ENCODE measurements at regions not wholly inside any gene's neighbourhood (a gene's known extent, or its start where the extent isn't known, plus 50 kb on each side); places are given as distances from the start of the nearest gene placed in this dataset.
A peak's percentile ranks its signal among the peaks of the same experiment; 100 is the strongest.
"Not testable (repeated sequence)": the region's sequence is repeated elsewhere in the genome, so short reads cannot be mapped to it uniquely, and the experiment has no call there.

GRCh38 chr9:36521148-36521547 is 51.5 kb upstream of the MELK start:
- no peak for DNase-seq

- peak; percentile 11 for DNase-seq
These were observed 55.6 kb upstream of the MELK start for GRCh38 chr9:36517131-36517530.

DNA sequence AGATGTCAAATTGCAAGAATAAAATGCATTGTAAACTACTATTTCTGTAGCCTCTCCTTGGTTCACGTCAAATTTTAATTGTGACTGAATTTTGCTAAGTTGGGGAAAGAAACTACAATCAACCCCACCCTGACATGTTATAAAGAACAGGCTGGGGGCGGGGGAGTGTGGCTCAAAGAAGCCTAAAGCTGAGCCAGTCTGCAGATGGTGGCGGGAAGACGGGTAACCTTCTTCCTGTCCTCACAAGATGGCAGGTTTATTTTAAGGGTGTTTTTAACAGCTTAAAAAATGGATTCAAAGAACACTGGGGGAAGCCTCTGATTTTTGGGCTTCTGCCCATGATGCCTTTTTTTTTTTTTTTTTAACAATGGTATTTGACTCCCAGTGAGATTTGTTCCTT is 68.5 kb upstream of the MELK start:
- no peak for DNase-seq

- no peak for DNase-seq
These were observed 69.3 kb upstream of the MELK start for GRCh38 chr9:36503172-36504088.

DNA sequence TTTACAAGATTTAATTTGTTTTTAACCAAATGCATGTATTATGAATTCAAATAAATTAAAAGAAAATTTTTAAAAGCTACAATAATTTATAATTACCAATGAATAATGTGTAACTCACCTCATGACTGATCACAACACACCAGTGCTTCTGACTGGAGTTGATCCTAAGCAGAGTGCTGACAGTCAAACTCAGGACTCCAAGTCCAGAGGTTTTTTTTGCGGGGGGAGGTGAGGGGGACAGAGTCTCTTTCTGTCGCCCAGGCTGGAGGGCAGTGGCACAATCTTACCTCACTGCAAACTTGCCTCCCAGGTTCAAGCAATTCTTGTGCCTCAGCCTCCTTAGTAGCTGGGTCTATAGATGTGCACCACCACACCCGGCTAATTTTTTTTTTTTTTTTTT is 71.0 kb upstream of the MELK start:
- DNase-seq, result no peak

DNA sequence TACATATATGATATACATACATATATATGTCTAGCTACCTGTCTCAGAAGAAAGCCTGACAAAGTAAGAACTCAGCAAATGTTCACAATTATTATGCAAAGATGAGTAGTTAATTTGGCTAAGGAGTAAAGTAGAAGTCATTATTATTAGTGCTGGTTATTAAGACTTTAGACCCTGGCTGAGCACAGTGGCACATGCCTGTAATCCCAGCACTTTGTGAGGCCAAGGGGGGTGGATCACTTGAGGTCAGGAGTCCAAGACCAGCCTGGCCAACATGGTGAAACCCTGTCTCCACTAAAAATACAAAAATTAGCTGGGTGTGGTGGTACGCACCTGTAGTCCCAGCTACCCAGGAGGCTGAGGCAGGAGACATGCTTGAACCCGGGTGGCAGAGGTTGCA is 71.8 kb upstream of the MELK start:
- not testable (repeated sequence) for DNase-seq

DNA sequence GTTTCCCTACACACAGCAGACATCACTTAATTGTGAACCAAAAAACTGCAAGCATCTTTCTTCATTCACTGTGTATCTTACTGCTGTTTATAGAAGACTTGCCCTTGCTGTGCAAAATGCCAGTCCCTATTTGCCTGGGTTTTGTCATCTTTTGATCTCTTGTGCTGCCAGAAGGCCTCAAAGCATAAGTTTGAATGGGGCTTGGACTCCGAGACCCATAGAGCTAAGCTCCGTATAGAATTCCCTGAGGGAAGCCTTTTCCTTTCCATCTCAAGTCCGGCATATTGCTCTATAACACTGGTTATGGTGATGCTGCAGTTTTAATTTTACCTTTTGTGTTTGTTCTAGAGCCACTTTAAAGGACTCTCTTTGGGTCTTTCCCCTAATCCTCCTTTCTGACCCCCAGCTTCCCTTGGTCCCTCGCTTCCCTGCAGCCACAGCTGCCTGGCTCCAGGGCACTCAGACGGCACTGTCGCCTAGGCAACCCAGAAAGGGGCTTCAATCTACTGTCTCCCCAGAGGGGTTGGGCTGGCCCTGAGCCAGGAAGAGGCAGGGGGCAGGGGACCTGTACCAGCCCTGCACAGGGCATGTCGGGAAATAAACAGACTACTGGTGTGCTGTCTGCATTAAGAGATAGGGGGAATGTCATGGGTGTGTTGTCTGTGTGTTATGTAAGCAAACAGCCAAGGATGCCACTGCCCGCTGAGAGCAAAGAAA is 73.4 kb upstream of the MELK start:
- DNase-seq, result no peak

DNA sequence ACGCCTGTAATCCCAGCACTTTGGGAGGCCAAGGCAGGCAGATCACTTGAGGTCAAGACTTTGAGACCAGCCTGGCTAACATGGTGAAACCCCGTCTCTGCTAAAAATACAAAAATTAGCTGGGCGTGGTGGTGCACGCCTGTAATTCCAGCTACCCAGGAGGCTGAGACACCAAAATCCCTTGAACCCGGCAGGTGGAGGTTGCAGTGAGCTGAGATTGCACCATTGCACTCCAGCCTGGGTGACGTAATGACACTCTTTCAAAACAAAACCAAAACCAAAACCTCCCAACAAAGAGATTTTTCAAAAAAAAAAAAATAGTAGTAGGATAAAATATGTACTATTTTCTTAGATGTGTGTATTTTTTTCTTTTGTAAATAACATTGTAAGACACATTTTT is 79.1 kb upstream of the MELK start:
- not testable (repeated sequence) for DNase-seq

- DNase-seq, result peak; percentile 32
These were observed 79.8 kb upstream of the MELK start for GRCh38 chr9:36492865-36493264.

GRCh38 chr9:36489453-36489852 is 83.2 kb upstream of the MELK start:
- DNase-seq, result no peak

DNA sequence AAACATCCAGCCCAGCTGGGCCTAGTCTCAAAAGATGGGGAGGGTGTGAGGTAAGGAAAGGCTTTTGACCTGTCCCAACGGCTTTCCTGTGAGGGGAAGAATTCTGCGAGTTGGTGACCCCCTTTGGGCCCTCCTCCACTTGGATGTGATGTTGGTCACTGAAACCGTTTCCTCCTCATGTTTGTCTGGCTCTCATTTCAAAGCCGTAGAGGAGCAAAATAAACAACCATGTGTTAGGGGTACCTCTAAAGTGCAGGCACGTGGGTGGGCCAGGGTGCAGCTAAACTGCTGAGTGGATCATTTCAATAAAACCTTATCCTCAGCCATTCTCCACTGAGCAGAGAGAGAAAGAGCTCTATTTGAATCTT is 84.3 kb upstream of the MELK start:
- DNase-seq, result no peak

DNA sequence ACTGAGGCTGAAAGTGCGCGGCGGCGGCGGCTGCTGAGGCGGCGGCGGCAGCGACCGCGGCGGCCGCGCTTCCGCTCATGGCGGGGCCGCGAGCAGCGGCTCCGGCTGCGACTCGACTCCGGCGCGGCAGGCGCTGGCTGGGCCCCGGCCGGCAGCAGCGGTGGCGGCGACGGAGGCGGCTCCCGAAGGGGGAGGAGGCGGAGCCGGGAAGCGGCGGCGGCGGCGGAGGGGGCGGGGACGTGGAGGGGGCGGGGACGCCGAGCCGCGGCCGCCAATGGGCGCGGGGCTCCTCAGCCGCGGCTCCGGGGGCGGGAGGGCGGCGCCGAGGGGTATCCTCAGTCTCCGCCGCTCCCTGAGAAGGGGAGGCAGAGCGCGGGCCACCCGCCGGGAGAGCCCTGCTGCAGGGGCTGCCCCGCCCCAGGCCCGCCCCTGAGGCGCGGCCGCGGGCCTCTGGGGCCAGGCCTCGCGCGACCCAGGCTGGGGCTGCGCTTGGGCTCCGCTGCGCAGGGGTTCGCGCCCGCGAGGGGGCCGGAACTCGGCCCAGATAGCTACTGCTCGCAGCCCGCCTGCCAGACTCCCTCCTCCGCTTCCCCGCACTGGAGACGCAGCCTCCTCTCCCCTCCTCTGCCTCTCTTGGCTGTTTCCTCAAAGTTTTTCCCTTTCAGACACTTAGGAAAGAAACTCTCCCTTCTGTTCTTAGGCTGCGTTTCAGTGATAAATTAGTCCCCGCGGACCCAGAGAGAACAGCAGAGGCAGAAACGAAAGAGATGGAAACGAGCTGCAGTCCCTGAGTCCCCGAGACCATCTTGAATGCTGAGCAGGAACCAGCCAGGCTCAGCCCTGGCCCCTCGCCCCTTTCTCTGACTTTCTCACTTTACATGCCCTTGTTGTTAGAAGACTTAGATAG is 85.0 kb upstream of the MELK start:
- DNase-seq, result peak; percentile 95

DNA sequence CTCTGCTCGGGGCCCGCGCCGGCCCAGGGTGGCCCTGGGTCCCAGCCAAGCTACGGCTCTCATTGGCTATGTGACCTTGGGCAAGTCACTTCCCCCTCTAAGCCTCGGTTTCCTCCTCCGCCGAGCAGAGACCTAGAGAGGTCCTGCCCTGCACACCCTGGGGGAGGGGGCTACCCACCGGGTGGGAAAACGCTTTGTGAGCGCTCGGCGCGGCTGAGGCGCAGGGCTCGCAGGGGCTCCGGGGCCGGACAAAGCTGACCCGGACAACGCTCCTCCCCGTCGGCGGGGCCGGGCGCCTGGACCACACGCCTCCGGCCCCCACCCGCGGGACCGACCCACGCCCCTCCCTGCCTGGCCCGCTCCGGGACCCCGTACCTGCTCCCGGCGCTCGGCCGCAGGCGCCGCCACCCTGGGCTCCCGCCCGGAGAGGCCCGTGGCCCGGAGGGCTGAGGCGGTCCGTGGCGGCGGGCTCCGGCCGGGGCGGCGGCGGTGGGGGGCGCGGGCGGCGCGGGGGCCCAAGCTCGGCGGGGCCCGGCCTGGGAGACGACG is 85.7 kb upstream of the MELK start:
- peak; percentile 32 for DNase-seq

DNA sequence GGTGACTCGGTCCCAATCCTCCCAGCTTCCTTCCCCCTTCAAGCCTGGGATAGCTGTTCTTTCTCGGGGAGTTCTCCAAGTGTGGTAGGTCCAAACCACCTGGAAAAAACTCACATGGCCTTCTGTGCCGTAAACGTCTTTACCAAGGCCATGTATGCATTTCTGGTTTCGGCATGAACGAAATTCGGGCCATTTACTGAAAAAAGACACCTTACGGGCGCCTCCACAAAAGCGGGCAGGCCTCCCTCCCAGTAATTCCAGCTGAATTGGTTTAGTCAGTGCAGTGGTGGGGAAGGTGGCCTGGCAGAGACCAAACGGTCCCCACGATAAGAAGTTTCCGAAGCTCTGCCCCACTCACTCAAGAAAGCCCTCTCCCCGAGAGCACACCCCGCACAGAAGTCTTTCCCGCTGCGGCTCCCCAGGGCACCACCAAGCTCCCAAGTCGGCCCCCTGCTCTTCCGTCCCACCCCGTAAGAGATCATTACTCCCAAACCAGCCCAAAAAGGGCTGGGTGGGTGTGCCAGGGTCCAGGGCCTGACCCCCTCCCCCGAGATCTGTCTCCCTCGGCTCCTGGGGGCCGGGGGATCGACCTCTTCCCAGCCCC is 86.3 kb upstream of the MELK start:
- peak; percentile 33 for DNase-seq

- DNase-seq, result no peak
These were observed 85.7 kb upstream of the RNF38 start for GRCh38 chr9:36485647-36486328.

DNA sequence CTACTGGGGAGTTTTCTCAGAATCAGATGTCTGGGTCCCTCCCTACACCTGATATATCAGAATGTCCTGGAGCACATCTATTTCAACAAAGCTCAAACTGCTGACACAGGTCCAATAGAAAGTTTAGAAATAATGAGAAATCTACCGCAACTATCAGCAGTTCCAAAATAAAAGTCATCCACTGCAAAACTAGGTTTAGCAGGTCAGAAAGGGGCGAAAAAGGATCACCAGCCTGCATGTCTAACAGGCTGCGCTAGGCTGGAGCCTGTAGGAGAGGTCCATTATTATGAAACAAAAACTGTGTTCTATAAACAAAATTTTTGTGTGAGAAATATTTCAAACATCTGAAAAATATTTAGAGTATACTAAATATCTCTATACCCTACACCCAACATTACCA is 84.1 kb upstream of the RNF38 start:
- DNase-seq, result no peak

GRCh38 chr9:36479101-36479500 is 79.0 kb upstream of the RNF38 start:
- DNase-seq, result no peak

DNA sequence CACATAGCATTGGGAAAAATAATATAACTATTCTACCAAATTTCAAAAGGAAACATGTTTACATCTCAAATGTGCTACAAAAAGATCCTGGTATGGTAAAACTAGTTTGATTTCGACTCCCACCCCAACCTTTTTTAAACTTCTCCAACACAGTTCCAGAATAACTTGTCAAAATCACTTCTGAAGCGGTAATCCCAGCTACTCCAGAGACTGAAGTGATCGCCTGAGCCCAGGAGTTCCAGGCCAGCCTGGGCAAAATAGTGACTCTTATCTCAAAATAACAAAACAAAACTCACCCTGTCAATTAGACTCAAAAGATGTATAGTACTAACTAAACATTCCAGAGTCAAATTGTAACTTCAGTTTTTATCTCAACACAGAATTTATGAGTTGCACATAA is 71.3 kb upstream of the RNF38 start:
- DNase-seq, result no peak

DNA sequence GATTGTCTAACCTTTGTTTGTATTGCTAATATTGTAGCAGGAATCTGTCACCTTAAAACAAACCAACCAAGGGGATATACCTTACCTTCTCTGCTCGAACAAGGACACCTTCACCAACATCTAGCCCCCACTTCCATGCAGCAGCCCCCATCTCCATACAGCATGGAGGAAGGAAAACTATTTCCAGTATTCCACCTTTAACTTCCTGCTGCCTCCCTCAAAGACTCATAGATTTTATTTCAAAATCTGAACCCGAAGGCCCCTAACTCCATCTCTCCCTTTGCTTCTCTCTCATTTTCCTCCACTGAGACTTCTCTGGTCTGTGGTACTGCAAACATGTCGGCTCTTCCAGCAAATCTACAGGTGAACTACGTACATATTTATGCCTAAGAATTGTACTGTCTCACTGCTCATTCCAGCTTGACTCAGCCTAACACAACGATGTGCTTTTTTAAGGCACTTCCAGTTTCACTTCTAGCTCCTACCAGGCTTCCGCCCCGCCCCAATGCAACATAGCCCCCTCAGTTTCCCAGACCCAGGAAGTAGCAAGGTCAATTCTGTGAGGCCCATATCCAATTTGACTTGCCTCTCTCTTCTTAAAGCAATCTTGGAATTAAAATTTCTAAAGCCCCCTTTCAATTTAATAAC is 70.7 kb upstream of the RNF38 start:
- DNase-seq, result peak; percentile 51

DNA sequence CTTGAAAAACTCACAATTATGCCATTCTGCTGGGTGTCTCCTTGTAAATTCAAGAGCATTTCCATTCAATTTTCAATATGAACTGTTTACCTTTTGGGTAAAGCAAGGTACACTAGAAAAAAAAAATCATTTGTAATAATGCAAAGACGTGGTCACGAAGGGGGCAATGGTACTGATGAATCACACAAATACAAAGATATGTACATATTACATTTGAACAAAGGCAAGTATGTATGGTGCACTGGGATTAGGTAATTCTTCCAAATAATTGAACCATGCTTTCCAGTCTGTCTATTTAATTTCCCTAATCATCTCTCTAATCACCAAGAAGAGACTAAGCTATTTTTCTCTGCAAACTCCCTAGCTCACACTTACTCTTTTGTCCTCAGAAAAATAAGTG is 63.4 kb upstream of the RNF38 start:
- no peak for DNase-seq

GRCh38 chr9:36462245-36462644 is 62.2 kb upstream of the RNF38 start:
- DNase-seq, result no peak

Data from fibroblast of skin of back (primary cell).